ENCODE measurements at regions not wholly inside any gene's neighbourhood (a gene's known extent, or its start where the extent isn't known, plus 50 kb on each side); places are given as distances from the start of the nearest gene placed in this dataset.

DNA sequence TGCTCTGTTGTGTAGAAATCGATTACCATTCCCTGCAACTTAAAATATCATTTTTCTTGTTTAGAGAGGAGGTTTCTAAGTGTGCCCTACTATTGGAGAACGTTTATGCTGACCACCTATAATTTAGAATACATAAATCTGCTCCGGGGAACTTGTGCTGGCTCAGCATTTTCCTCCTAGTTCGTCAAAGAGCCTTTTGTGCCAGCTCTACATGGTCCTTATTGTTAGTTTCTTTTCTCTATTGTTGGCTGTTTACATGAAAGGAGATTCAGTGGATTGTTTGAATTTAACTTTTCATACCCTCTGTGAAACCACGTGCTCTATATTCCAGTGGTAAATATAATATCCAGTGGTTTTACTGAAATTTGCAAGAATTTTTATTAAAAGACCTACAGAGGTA lies 53.4 kb upstream of the ATP8A1 start:
- TF ChIP-seq CTCF (IDR thresholded peaks at IDR 0.05) (no peak), EZH2phosphoT487 (IDR thresholded peaks at IDR 0.05; ENCODE audit: borderline replicate concordance, low read depth) (no peak), RAD21 (IDR thresholded peaks at IDR 0.05; ENCODE audit: low read length) (no peak), MEF2A (IDR thresholded peaks at IDR 0.05; ENCODE audit: borderline replicate concordance, low read depth) (no peak), EP300 (IDR thresholded peaks at IDR 0.05; ENCODE audit: borderline replicate concordance in 1 of 2, low read depth in 1 of 2, low read length in 1 of 2) (no peak), SMC3 (IDR thresholded peaks at IDR 0.05; ENCODE audit: low read depth, low read length) (no peak), POLR2AphosphoS5 (IDR thresholded peaks at IDR 0.05; ENCODE audit: low read depth, low read length) (no peak), ZBTB33 (IDR thresholded peaks at IDR 0.05; ENCODE audit: borderline replicate concordance, low read depth) (no peak)
- TF ChIP-seq, protein P1, sequence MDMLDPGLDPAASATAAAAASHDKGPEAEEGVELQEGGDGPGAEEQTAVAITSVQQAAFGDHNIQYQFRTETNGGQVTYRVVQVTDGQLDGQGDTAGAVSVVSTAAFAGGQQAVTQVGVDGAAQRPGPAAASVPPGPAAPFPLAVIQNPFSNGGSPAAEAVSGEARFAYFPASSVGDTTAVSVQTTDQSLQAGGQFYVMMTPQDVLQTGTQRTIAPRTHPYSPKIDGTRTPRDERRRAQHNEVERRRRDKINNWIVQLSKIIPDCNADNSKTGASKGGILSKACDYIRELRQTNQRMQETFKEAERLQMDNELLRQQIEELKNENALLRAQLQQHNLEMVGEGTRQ (IDR thresholded peaks at IDR 0.05; ENCODE audit: borderline replicate concordance, low read depth, low read length) = no peak
